B cell (primary cell): ENCODE measurements at regions not wholly inside any gene's neighbourhood (a gene's known extent, or its start where the extent isn't known, plus 50 kb on each side); places are given as distances from the start of the nearest gene placed in this dataset.

Experiments used
- ATAC-seq: fragments of 200-7000 bp; cut with Tn5 transposase; one replicate; pipeline ENCODE4 v1.10.0; 2021; ENCODE audit warnings: low read depth, mild to moderate bottlenecking, moderate number of reproducible peaks, moderate library complexity
- CTCF ChIA-PET: fragments of 350-600 bp; sonication (Branson Sonifier 250); formaldehyde crosslinking; loops from one replicate; lab custom pipeline; 2021; ENCODE audit warnings: antibody characterized with exemption, inconsistent platforms; lab: Charles Lee
- POLR2A ChIA-PET: fragments of 350-600 bp; sonication (Branson Sonifier 250); formaldehyde crosslinking; loops from one replicate; lab custom pipeline; 2021; ENCODE audit warnings: antibody characterized with exemption; lab: Charles Lee
- DNase-seq: peaks from one replicate; pipeline ENCODE4 v3.0.0; 2013
- H2AFZ ChIP-seq: 2 replicates; pipeline ENCODE4 v1.6.1; 2012; ENCODE audit warnings: mild to moderate bottlenecking, low read depth, low read length; ENCODE audit not compliant: insufficient read depth, poor library complexity, severe bottlenecking
- H3K27ac ChIP-seq, 2 donors: 1 replicate in 1 of 2; 2 replicates in 1 of 2; pipeline ENCODE4 v1.5.1; 2012 to 2013; ENCODE audit warnings: low read length in 2 of 2, mild to moderate bottlenecking in 2 of 2, moderate library complexity in 1 of 2
- H3K27me3 ChIP-seq, 4 experiments: fragments of 200-600 bp in 1 of 4; sonication (generic) in 1 of 4; replicated peaks in 1 of 4; 1 replicate in 2 of 4; 2 replicates in 2 of 4; pipeline versions ENCODE4 v1.6.1 to v1.7.0; 2013 to 2016; ENCODE audit warnings: low read length in 3 of 4, mild to moderate bottlenecking in 2 of 4, mixed read lengths in 1 of 4, moderate library complexity in 1 of 4; ENCODE audit not compliant: insufficient read depth in 4 of 4, control insufficient read depth in 3 of 4; ENCODE audit errors: control extremely low read depth in 1 of 4
- H3K36me3 ChIP-seq, 2 experiments: replicated peaks in 1 of 2; 1 replicate in 1 of 2; 2 replicates in 1 of 2; pipeline versions ENCODE4 v1.6.1 to v1.7.1; 2013; ENCODE audit warnings: low read length in 1 of 2; ENCODE audit not compliant: insufficient read depth in 2 of 2, control insufficient read depth in 1 of 2; ENCODE audit errors: control extremely low read depth in 1 of 2, extremely low read depth in 1 of 2
- H3K4me1 ChIP-seq, 2 donors: fragments of 200-600 bp in 1 of 2; sonication (generic) in 1 of 2; 1 replicate in 1 of 2; 2 replicates in 1 of 2; pipeline versions ENCODE4 v1.5.1 to v1.6.1; 2013 to 2017; ENCODE audit warnings: low read length in 2 of 2; ENCODE audit not compliant: control insufficient read depth in 2 of 2, insufficient read depth in 2 of 2
- H3K4me2 ChIP-seq: replicated peaks from 2 replicates; pipeline ENCODE3; 2012; ENCODE audit warnings: mild to moderate bottlenecking, low read depth, low read length; ENCODE audit not compliant: poor library complexity, severe bottlenecking
- H3K4me3 ChIP-seq, 5 experiments: fragments of 200-600 bp in 1 of 5; sonication (generic) in 1 of 5; 1 replicate in 3 of 5; 2 replicates in 2 of 5; pipeline versions ENCODE4 v1.5.1 to v1.7.0; 2011 to 2016; ENCODE audit warnings: low read length in 4 of 5, mild to moderate bottlenecking in 4 of 5, low read depth in 2 of 5, control low read depth in 1 of 5, moderate library complexity in 1 of 5; ENCODE audit not compliant: insufficient read depth in 1 of 5; ENCODE audit errors: control extremely low read depth in 1 of 5, extremely low read depth in 1 of 5
- H3K79me2 ChIP-seq: fragments of 200-600 bp; sonication (generic); one replicate; pipeline ENCODE4 v1.6.0; 2016; ENCODE audit warnings: low read length; ENCODE audit not compliant: control insufficient read depth, insufficient read depth
- H3K9ac ChIP-seq: fragments of 200-600 bp; sonication (generic); 2 replicates; pipeline ENCODE4 v1.6.1; 2017; ENCODE audit warnings: mild to moderate bottlenecking, low read length, moderate library complexity
- H3K9me3 ChIP-seq, 3 donors: one replicate each; pipeline versions ENCODE4 v1.6.1 to v1.7.1; 2013; ENCODE audit warnings: low read length in 2 of 3; ENCODE audit not compliant: control insufficient read depth in 2 of 3, insufficient read depth in 1 of 3; ENCODE audit errors: control extremely low read depth in 1 of 3
- H4K20me1 ChIP-seq: 2 replicates; pipeline ENCODE4 v1.6.0; 2012; ENCODE audit warnings: mild to moderate bottlenecking, low read length; ENCODE audit not compliant: insufficient read depth, control insufficient read depth, poor library complexity, severe bottlenecking
- H3K27ac Mint-ChIP-seq: one replicate; pipeline ENCODE4 v1.8.0; 2021; ENCODE audit warnings: mixed read lengths
- H3K27me3 Mint-ChIP-seq: one replicate; pipeline ENCODE4 v1.8.0; 2021; ENCODE audit warnings: mixed read lengths
- H3K4me1 Mint-ChIP-seq: one replicate; pipeline ENCODE4 v1.8.0; 2021; ENCODE audit warnings: mixed read lengths
- H3K4me3 Mint-ChIP-seq: one replicate; pipeline ENCODE4 v1.8.0; 2021; ENCODE audit warnings: mixed read lengths
- H3K9me3 Mint-ChIP-seq: one replicate; pipeline ENCODE4 v1.8.0; 2022; ENCODE audit warnings: mixed read lengths; ENCODE audit not compliant: insufficient read depth
- EZH2 ChIP-seq: IDR thresholded peaks from 2 replicates; pipeline ENCODE4 v1.6.1; 2012; ENCODE audit warnings: borderline replicate concordance, low read depth, mild to moderate bottlenecking, moderate library complexity, low read length; ENCODE audit not compliant: insufficient read depth, poor library complexity, severe bottlenecking
- WGBS: methylation state at CpG from one replicate; pipeline ENCODE4 v1.1.5; 2013; ENCODE audit warnings: missing lambda C conversion rate; ENCODE audit not compliant: insufficient coverage; 5-methylcytosine and 5-hydroxymethylcytosine counted together
- intact Hi-C: fragments of 100-400 bp; cut with micrococcal nuclease; formaldehyde crosslinking; loops from one replicate; pipeline ENCODE4 v1.10.0; 2022
- TF ChIP-seq, protein P1 (sequence below): fragments of 200-600 bp; IDR thresholded peaks from one replicate; pipeline ENCODE4 v1.8.0; 2022; ENCODE audit warnings: antibody characterized with exemption, mild to moderate bottlenecking

DNA sequence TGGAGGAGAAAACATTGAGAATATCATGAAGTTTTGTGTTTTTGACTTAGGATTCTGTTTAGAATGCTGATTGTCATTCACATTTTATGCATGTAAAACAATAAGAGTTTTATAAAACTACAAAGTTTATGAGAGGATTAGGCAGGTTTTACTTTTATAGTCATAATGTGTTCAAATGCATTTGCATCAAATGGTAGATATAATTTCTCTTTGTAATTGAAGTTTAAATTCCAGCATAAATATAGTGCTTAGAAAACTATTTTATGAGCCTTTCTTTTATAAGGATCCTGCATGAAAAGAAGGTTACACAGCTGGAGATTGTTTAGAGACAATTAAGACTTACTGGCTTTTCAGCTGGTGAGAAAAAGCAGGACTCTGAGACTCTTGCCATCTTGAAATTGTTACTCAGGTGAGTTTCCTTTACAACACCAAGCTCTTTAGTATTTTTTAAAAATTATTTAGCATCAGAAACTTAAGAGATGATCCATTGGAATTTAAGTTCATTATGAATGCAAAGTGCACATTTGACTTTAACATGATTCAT lies 157.1 kb upstream of the MAN1A1 start:
- H3K4me1 ChIP-seq: no peaks in the 10 kb centered on the region
- ATAC-seq: no peak
- Mint-ChIP-seq H3K27me3 (no peaks in the 10 kb centered on the region), H3K9me3 (no peaks in the 10 kb centered on the region), H3K27ac (no peak overlapping the region), H3K4me1 (peaks cover 5% of the 10 kb centered on the region), H3K4me3 (no peak overlapping the region)
- no peak overlapping the region for H2AFZ ChIP-seq
- H3K27ac ChIP-seq: no peak overlapping the region
- H3K4me3 ChIP-seq: no peak overlapping the region
- H3K9me3 ChIP-seq: no peaks in the 10 kb centered on the region
- TF ChIP-seq, protein P1, sequence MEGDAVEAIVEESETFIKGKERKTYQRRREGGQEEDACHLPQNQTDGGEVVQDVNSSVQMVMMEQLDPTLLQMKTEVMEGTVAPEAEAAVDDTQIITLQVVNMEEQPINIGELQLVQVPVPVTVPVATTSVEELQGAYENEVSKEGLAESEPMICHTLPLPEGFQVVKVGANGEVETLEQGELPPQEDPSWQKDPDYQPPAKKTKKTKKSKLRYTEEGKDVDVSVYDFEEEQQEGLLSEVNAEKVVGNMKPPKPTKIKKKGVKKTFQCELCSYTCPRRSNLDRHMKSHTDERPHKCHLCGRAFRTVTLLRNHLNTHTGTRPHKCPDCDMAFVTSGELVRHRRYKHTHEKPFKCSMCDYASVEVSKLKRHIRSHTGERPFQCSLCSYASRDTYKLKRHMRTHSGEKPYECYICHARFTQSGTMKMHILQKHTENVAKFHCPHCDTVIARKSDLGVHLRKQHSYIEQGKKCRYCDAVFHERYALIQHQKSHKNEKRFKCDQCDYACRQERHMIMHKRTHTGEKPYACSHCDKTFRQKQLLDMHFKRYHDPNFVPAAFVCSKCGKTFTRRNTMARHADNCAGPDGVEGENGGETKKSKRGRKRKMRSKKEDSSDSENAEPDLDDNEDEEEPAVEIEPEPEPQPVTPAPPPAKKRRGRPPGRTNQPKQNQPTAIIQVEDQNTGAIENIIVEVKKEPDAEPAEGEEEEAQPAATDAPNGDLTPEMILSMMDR: no peak
- no peak for TF ChIP-seq EZH2
- H4K20me1 ChIP-seq: no peaks in the 10 kb centered on the region
- no peaks in the 10 kb centered on the region for H3K36me3 ChIP-seq
- POLR2A ChIA-PET: no interaction called here
- CTCF ChIA-PET: no interaction called here
- intact Hi-C loops: no loop called here
- no peak overlapping the region for H3K4me2 ChIP-seq
- no peak overlapping the region for H3K9ac ChIP-seq
- no peaks in the 10 kb centered on the region for H3K27me3 ChIP-seq
- no peaks in the 10 kb centered on the region for H3K79me2 ChIP-seq
- no peak for DNase-seq

DNA sequence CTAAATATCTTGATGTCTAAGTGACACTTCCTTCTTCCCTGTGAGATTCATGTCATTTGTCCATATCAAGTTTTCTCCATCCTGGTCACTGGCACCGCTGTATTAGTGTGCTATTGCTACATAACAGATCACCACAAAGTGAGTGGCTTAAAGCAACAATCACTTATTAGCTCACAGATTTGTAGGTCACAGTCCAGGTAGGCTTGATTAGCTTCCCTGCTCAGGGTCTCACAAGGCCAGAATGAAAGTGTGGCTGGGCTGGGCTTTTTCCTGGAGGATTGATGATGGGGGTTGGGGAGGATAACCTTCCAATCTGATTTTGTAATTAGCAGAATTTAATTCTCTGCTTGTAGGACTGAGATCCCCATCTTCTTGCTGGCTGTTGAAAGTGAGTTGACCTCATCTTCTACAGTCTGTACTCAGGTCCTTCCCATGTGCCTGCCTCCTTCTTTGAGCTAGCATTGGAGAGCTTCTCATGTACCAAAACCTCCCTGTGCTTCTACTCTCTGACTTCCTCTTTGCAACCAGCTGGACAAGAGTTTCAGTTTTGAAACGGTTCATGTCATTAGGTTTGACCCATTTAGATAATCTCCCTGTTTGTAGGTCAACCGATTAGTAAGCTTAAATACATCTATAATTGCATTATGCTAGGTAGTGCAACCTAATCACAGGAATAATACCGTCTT lies 152.4 kb upstream of the MAN1A1 start:
- CTCF ChIA-PET: no interaction called here

More for the DNA sequence above, 152.4 kb upstream of the MAN1A1 start:
- no peak for DNase-seq
- Histone ChIP-seq H3K79me2 (no peaks in the 10 kb centered on the region), H3K27me3 (no peaks in the 10 kb centered on the region), H3K27ac (no peak overlapping the region), H3K9ac (no peak overlapping the region), H3K4me3 (no peak overlapping the region), H2AFZ (no peak overlapping the region), H3K36me3 (no peaks in the 10 kb centered on the region), H3K9me3 (no peaks in the 10 kb centered on the region), H3K4me1 (no peaks in the 10 kb centered on the region), H4K20me1 (no peaks in the 10 kb centered on the region), H3K4me2 (no peak overlapping the region)
- Mint-ChIP-seq H3K27me3 (no peaks in the 10 kb centered on the region), H3K4me1 (peaks cover 5% of the 10 kb centered on the region), H3K9me3 (no peaks in the 10 kb centered on the region), H3K4me3 (no peak overlapping the region), H3K27ac (no peak overlapping the region)
- POLR2A ChIA-PET: no interaction called here
- ATAC-seq: no peak
- TF ChIP-seq, protein P1: no peak
- no peak for TF ChIP-seq EZH2
- WGBS: no CpG with 5 or more reads among the region's 4 CpGs
- intact Hi-C loops: no loop called here
